Gastroesophageal sphincter (tissue), 3 donors: ENCODE measurements at regions not wholly inside any gene's neighbourhood (a gene's known extent, or its start where the extent isn't known, plus 50 kb on each side); places are given as distances from the start of the nearest gene placed in this dataset.

Source experiments
- CTCF ChIP-seq, 4 experiments: fragments of 200-600 bp in 2 of 4; fragments of 450-650 bp in 2 of 4; sonication (generic) in 1 of 4; IDR thresholded peaks; one replicate each; pipeline ENCODE4 v1.5.1; 2017 to 2019; ENCODE audit warnings: antibody characterized with exemption in 4 of 4, mild to moderate bottlenecking in 2 of 4, moderate library complexity in 2 of 4
- EP300 ChIP-seq: sonication (generic); formaldehyde crosslinking; IDR thresholded peaks from one replicate; pipeline ENCODE4 v1.6.1; 2017; ENCODE audit warnings: antibody characterized with exemption, mild to moderate bottlenecking
- POLR2A ChIP-seq, 2 donors: fragments of 450-650 bp; IDR thresholded peaks; one replicate each; pipeline ENCODE4 v1.6.1; 2017; ENCODE audit warnings: antibody characterized with exemption in 2 of 2, mild to moderate bottlenecking in 2 of 2, moderate library complexity in 1 of 2

GRCh38 chr4:81546777-81547176, 75.1 kb upstream of the RASGEF1B start:
- TF ChIP-seq EP300 (no peak), POLR2A (IDR thresholded peaks at IDR 0.05) (no peak), CTCF (IDR thresholded peaks at IDR 0.05) (no peak)
